Panc1 (cell line): ENCODE measurements at regions not wholly inside any gene's neighbourhood (a gene's known extent, or its start where the extent isn't known, plus 50 kb on each side); places are given as distances from the start of the nearest gene placed in this dataset.

Experiments
- ATAC-seq: fragments of 200-7000 bp; cut with Tn5 transposase; 2 replicates; pipeline ENCODE4 v1.9.1; 2020; ENCODE audit warnings: mild to moderate bottlenecking, moderate library complexity
- BruUV-seq: library from RNA; stranded (reverse); fragments of 400-500 nt; replicated peaks from 2 replicates; lab custom pipeline; 2021; lab: Mats Ljungman, UMichigan
- CTCF ChIA-PET: fragments of 300-600 bp; sonication (Branson Sonifier 250); formaldehyde crosslinking; loops from one replicate; lab custom pipeline; 2022; ENCODE audit warnings: antibody characterized with exemption; lab: Charles Lee
- POLR2A ChIA-PET: fragments of 300-600 bp; sonication (Branson Sonifier 250); formaldehyde crosslinking; loops from one replicate; lab custom pipeline; 2022; ENCODE audit warnings: antibody characterized with exemption; lab: Charles Lee
- DNase-seq: peaks from one replicate; pipeline ENCODE4 v3.0.0-alpha.2; 2010; ENCODE audit warnings: low read depth, low spot score
- H3K27ac ChIP-seq: 2 replicates; pipeline ENCODE4 v1.5.1; 2011; ENCODE audit warnings: mild to moderate bottlenecking, low read length, inconsistent platforms
- H3K27me3 ChIP-seq: fragments of 200-500 bp; sonication (Bioruptor generic); 2 replicates; pipeline ENCODE4 v1.6.0; 2014; ENCODE audit warnings: low read length, inconsistent platforms; ENCODE audit not compliant: control insufficient read depth, insufficient read depth
- H3K36me3 ChIP-seq: fragments of 200-500 bp; sonication (Bioruptor generic); 2 replicates; pipeline ENCODE4 v1.5.1; 2014; ENCODE audit warnings: inconsistent platforms, mild to moderate bottlenecking, low read length, moderate library complexity; ENCODE audit not compliant: control insufficient read depth, insufficient read depth
- H3K4me1 ChIP-seq: 2 replicates; pipeline ENCODE4 v1.5.1; 2011; ENCODE audit warnings: inconsistent platforms, mild to moderate bottlenecking, low read length, moderate library complexity; ENCODE audit not compliant: control insufficient read depth, insufficient read depth
- H3K4me3 ChIP-seq, 2 experiments: 2 replicates each; pipeline ENCODE4 v1.5.1; 2011 to 2012; ENCODE audit warnings: low read depth in 2 of 2, low read length in 2 of 2, mild to moderate bottlenecking in 2 of 2, inconsistent platforms in 1 of 2, moderate library complexity in 1 of 2
- H3K9me3 ChIP-seq: fragments of 200-500 bp; sonication (Bioruptor generic); 2 replicates; pipeline ENCODE4 v1.5.1; 2014; ENCODE audit warnings: low read depth, mild to moderate bottlenecking, inconsistent platforms, low read length, moderate library complexity; ENCODE audit not compliant: control insufficient read depth, insufficient read depth
- CTCF ChIP-seq: fragments of 450-650 bp; IDR thresholded peaks from 2 replicates; pipeline ENCODE4 v1.5.1; 2017; ENCODE audit warnings: mild to moderate bottlenecking
- POLR2AphosphoS5 ChIP-seq: IDR thresholded peaks from 2 replicates; pipeline ENCODE4 v1.6.1; 2012; ENCODE audit warnings: mild to moderate bottlenecking, low read depth, low read length, moderate library complexity
- SIN3A ChIP-seq: IDR thresholded peaks from 2 replicates; pipeline ENCODE4 v1.6.1; 2012; ENCODE audit warnings: low read depth, mild to moderate bottlenecking, low read length, moderate library complexity, borderline replicate concordance; ENCODE audit not compliant: insufficient read depth
- TCF7L2 ChIP-seq: IDR thresholded peaks from 2 replicates; pipeline ENCODE4 v1.6.1; 2011; ENCODE audit warnings: mild to moderate bottlenecking, low read depth, low read length, inconsistent platforms
- in situ Hi-C: cut with HindIII; loops from 2 replicates; pipeline ENCODE4 v1.10.0; 2016; ENCODE audit warnings: low sequenced_read_pairs, low pct_unique_long_range_greater_than_20kb
- intact Hi-C: fragments of 100-400 bp; cut with micrococcal nuclease; formaldehyde crosslinking; loops from one replicate; pipeline ENCODE4 v1.10.0; 2022; ENCODE audit not compliant: unreplicated experiment
- TF ChIP-seq, protein P1 (sequence below), 2 experiments: IDR thresholded peaks; 2 replicates each; pipeline ENCODE4 v1.6.1; 2011 to 2012; ENCODE audit warnings: low read depth in 2 of 2, control low read depth in 1 of 2, low read length in 1 of 2, mild to moderate bottlenecking in 1 of 2, moderate library complexity in 1 of 2; ENCODE audit not compliant: insufficient read depth in 1 of 2

- H3K4me1 ChIP-seq: peaks cover 3% of the 10 kb centered on the region; the same call in 1 of the 2 replicates
- ChIA-PET CTCF (no interaction called here), POLR2A (no interaction called here)
- TF ChIP-seq TCF7L2 (no peak), POLR2AphosphoS5 (no peak), SIN3A (no peak), CTCF (no peak)
- TF ChIP-seq, protein P1, sequence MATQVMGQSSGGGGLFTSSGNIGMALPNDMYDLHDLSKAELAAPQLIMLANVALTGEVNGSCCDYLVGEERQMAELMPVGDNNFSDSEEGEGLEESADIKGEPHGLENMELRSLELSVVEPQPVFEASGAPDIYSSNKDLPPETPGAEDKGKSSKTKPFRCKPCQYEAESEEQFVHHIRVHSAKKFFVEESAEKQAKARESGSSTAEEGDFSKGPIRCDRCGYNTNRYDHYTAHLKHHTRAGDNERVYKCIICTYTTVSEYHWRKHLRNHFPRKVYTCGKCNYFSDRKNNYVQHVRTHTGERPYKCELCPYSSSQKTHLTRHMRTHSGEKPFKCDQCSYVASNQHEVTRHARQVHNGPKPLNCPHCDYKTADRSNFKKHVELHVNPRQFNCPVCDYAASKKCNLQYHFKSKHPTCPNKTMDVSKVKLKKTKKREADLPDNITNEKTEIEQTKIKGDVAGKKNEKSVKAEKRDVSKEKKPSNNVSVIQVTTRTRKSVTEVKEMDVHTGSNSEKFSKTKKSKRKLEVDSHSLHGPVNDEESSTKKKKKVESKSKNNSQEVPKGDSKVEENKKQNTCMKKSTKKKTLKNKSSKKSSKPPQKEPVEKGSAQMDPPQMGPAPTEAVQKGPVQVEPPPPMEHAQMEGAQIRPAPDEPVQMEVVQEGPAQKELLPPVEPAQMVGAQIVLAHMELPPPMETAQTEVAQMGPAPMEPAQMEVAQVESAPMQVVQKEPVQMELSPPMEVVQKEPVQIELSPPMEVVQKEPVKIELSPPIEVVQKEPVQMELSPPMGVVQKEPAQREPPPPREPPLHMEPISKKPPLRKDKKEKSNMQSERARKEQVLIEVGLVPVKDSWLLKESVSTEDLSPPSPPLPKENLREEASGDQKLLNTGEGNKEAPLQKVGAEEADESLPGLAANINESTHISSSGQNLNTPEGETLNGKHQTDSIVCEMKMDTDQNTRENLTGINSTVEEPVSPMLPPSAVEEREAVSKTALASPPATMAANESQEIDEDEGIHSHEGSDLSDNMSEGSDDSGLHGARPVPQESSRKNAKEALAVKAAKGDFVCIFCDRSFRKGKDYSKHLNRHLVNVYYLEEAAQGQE (IDR thresholded peaks at IDR 0.05; ENCODE audit: insufficient read depth in 1 of 2, low read depth in 2 of 2, low read length in 1 of 2): no peak
- H3K27me3 ChIP-seq: no peaks in the 10 kb centered on the region
- H3K36me3 ChIP-seq: 0 out of 2 replicates have a peak, but pooled peaks cover 5% of the 10 kb centered on the region
- H3K4me3 ChIP-seq: no peak overlapping the region
- no peak overlapping the region for H3K27ac ChIP-seq
- no peak for DNase-seq
- in situ Hi-C loops (no loop called here), intact Hi-C loops (no loop called here)
- ATAC-seq: no peak
- no peaks in the 10 kb centered on the region for H3K9me3 ChIP-seq
- BruUV-seq: no TSS peak
These were observed 52.6 kb downstream of the TCF20 start for GRCh38 chr22:42217752-42218280.

DNA sequence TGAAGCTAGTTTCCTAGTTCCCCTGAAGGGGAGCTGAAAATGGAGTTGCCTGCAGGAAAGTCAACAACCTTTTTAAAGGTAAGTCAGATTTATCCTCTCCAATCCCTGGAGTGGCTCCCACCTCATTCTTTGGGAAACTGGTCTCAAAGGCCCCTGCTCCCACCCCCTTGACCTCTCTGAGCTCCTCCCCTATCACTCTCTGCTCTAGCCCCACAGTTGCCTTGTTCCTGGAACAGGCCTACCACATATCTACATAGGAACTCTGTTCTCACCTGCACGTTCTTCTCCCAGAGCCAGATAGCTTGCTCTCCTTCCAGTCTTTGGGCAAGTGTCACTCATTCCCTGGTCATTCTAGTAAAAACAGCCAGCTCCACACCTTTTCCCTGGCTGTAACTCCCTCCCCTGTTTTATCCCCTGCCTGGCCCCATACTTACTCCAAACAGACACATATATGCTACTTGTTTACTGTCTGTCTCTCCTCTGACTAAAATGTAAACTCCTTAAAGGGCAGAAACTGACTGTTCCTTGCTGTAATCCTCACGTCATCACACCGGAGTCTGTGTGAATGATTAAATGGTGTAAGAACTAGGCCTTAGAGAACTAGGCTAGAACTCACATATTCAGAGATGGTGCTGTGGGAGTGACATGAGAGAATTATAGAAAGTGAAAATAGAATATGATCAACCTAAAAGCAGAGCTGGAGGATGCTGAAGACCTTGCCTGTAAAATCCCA is 53.3 kb downstream of the TCF20 start:
- DNase-seq: no peak
- Histone ChIP-seq H3K4me3 (no peak overlapping the region), H3K4me1 (peaks cover 3% of the 10 kb centered on the region; the same call in 1 of the 2 replicates), H3K27me3 (no peaks in the 10 kb centered on the region), H3K9me3 (no peaks in the 10 kb centered on the region), H3K36me3 (0 out of 2 replicates have a peak, but pooled peaks cover 5% of the 10 kb centered on the region), H3K27ac (no peak overlapping the region)
- ChIA-PET CTCF (no interaction called here), POLR2A (no interaction called here)
- intact Hi-C loops: no loop called here
- no peak for ATAC-seq
- BruUV-seq: no TSS peak
- TF ChIP-seq POLR2AphosphoS5: no peak
- TF ChIP-seq, protein P1 (IDR thresholded peaks at IDR 0.05; ENCODE audit: insufficient read depth in 1 of 2, low read depth in 2 of 2, low read length in 1 of 2): no peak
- TF ChIP-seq SIN3A: no peak
- TF ChIP-seq CTCF: no peak
- TF ChIP-seq TCF7L2: no peak
- in situ Hi-C loops: no loop called here
